ENCODE measurements at regions not wholly inside any gene's neighbourhood (a gene's known extent, or its start where the extent isn't known, plus 50 kb on each side); places are given as distances from the start of the nearest gene placed in this dataset.

DNA sequence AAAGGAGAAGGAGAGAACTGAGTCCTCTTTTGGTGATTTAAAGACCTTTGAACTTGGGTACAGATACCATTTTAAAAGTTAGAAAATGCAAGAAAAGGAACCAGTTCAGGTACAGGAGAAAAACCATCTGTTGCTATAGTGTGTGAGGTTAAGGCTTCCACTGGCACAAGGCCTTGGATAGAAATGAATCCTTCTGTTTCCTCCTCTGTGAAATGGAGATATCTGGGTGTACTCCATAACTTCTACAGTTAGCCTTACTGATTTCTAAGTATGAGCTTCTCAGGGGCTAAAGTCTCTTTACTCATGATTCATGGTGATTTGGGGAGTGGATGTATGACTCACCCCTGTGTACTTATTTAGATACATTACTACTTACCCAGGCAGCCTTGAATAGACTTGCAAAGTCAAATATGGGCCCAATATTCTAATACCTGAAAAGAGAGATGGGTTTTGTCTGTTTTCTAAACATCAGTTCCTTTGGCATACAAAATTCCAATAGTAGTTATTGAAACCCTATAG lies 117.2 kb upstream of the ADO start:
- no peak for TF ChIP-seq POLR2A (IDR thresholded peaks at IDR 0.05)
- no peak for TF ChIP-seq POLR2AphosphoS5 (IDR thresholded peaks at IDR 0.05)
- TF ChIP-seq, protein P1, sequence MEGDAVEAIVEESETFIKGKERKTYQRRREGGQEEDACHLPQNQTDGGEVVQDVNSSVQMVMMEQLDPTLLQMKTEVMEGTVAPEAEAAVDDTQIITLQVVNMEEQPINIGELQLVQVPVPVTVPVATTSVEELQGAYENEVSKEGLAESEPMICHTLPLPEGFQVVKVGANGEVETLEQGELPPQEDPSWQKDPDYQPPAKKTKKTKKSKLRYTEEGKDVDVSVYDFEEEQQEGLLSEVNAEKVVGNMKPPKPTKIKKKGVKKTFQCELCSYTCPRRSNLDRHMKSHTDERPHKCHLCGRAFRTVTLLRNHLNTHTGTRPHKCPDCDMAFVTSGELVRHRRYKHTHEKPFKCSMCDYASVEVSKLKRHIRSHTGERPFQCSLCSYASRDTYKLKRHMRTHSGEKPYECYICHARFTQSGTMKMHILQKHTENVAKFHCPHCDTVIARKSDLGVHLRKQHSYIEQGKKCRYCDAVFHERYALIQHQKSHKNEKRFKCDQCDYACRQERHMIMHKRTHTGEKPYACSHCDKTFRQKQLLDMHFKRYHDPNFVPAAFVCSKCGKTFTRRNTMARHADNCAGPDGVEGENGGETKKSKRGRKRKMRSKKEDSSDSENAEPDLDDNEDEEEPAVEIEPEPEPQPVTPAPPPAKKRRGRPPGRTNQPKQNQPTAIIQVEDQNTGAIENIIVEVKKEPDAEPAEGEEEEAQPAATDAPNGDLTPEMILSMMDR (IDR thresholded peaks at IDR 0.05) = no peak
- H3K4me3 ChIP-seq = no peak overlapping the region
- no peak overlapping the region for H3K27ac ChIP-seq
- intact Hi-C loops (cut with DNase I; ENCODE audit: low total_unique reads) = no loop called here
- DNase-seq (ENCODE audit: low spot score in 2 of 2) = no peak
- H3K9me3 ChIP-seq = no peaks in the 10 kb centered on the region
- H3K4me1 ChIP-seq = no peaks in the 10 kb centered on the region
- no peaks in the 10 kb centered on the region for H3K36me3 ChIP-seq
- no peaks in the 10 kb centered on the region for H3K27me3 ChIP-seq

DNA sequence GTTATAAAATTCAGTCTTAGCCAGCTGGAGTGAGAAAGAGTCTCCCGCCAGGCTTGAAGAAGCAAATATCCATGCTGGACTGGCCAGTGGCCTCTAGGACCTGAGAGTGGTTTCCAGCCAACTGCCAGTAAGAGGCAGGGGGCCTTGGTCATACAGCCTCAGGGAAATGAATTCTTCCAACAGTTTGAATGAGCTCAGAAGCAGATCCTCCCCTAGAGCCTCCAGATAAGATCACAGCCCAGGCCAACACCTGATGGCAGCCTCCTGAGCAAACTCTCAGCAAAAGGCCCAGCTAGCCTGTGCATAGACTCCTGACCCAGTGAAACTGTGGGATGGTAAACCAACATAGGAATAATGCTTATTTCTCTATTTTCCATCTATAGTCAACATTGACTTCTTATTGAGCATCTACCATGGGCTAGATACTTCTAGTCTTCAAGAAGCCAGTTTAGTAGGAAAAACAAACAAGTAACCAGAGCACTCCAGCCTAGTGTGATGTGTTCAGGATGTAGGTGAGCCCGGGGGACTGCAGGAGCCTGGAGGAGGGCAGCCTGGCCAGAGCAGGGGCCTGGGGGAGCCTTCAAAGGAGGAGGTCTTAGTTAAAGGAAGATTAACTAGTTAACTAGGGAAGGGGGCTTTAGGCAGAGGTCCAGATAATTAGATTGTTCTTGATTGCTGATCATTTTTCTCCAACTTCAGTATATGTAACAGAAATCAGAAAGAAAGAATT lies 115.4 kb upstream of the ADO start:
- no peak for DNase-seq (ENCODE audit: low spot score in 2 of 2)
- Histone ChIP-seq H3K27me3 (no peaks in the 10 kb centered on the region), H3K36me3 (no peaks in the 10 kb centered on the region), H3K4me1 (no peaks in the 10 kb centered on the region), H3K4me3 (no peak overlapping the region), H3K9me3 (no peaks in the 10 kb centered on the region), H3K27ac (peak overlapping the region in 1 of 2 donors; percentile 20)
- intact Hi-C loops (cut with DNase I; ENCODE audit: low total_unique reads) = no loop called here
- TF ChIP-seq, protein P1 (IDR thresholded peaks at IDR 0.05) = no peak
- TF ChIP-seq POLR2A (IDR thresholded peaks at IDR 0.05) = no peak
- TF ChIP-seq POLR2AphosphoS5 (IDR thresholded peaks at IDR 0.05) = no peak

DNA sequence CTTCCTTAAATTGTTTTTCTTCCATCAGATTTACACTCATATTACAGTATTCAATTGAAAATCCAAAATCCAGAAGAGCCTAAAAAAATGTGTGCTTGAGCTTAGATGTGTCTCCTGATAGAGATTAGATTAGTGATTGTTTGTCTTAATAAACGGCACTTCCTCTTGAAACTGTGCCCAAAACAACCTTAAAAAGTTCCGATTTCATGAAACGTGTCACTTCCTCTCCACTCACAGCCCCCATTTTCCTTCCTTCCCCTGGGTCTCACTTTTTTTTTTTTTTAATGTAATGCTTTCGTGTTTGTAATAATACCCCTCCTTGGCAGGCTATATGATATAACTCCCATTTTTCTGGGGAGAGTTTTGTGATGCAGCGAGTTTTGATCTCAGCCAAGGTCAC lies 114.8 kb upstream of the ADO start:
- no peak overlapping the region for H3K27ac ChIP-seq
- no peaks in the 10 kb centered on the region for H3K4me1 ChIP-seq
- DNase-seq (ENCODE audit: low spot score in 2 of 2) = no peak
- H3K27me3 ChIP-seq = no peaks in the 10 kb centered on the region
- intact Hi-C loops (cut with DNase I; ENCODE audit: low total_unique reads) = no loop called here
- no peaks in the 10 kb centered on the region for H3K36me3 ChIP-seq
- H3K4me3 ChIP-seq = no peak overlapping the region
- TF ChIP-seq, protein P1 (IDR thresholded peaks at IDR 0.05) = no peak
- TF ChIP-seq POLR2AphosphoS5 (IDR thresholded peaks at IDR 0.05) (no peak), POLR2A (IDR thresholded peaks at IDR 0.05) (no peak)
- H3K9me3 ChIP-seq = no peaks in the 10 kb centered on the region

GRCh38 chr10:62690703-62691102 lies 113.8 kb upstream of the ADO start:
- Histone ChIP-seq H3K27ac (peak overlapping the region in 1 of 2 donors; percentile 53), H3K36me3 (no peaks in the 10 kb centered on the region), H3K4me1 (no peaks in the 10 kb centered on the region), H3K4me3 (no peak overlapping the region), H3K9me3 (no peaks in the 10 kb centered on the region), H3K27me3 (no peaks in the 10 kb centered on the region)
- no peak for DNase-seq (ENCODE audit: low spot score in 2 of 2)
- TF ChIP-seq POLR2AphosphoS5 (IDR thresholded peaks at IDR 0.05) (no peak), POLR2A (IDR thresholded peaks at IDR 0.05) (no peak)
- TF ChIP-seq, protein P1 (IDR thresholded peaks at IDR 0.05) = no peak
- intact Hi-C loops (cut with DNase I; ENCODE audit: low total_unique reads) = no loop called here

DNA sequence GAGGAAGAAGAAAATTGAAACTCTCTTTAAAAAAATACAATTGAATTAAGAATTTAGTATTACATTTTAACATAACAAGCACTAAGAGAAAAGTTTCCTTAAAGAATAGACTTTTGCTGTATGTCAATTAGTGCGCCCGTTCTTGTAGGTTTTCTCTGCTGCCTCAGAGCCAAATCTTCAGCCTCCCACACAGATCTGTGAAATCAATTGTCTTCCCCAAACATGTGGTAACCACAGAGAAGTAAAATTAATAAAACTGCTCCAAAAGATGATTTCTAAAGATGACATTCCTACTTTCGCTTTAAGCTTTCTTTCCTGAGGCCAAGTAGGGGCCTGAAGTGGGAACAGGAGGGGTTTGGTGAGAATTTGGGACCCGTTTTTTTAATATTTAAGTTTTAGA lies 113.2 kb upstream of the ADO start:
- Histone ChIP-seq H3K4me3 (peak overlapping the region in 2 of 3 donors; percentile 17 to 34), H3K4me1 (no peaks in the 10 kb centered on the region), H3K27me3 (no peaks in the 10 kb centered on the region), H3K9me3 (no peaks in the 10 kb centered on the region), H3K27ac (peak overlapping the region; percentile 50 to 53), H3K36me3 (no peaks in the 10 kb centered on the region)
- no peak for DNase-seq (ENCODE audit: low spot score in 2 of 2)
- intact Hi-C loops (cut with DNase I; ENCODE audit: low total_unique reads) = no loop called here
- no peak for TF ChIP-seq POLR2A (IDR thresholded peaks at IDR 0.05)
- TF ChIP-seq POLR2AphosphoS5 (IDR thresholded peaks at IDR 0.05) = no peak
- TF ChIP-seq, protein P1 (IDR thresholded peaks at IDR 0.05) = no peak

Data from breast epithelium (tissue), 4 donors.